B cell (primary cell): ENCODE measurements at regions not wholly inside any gene's neighbourhood (a gene's known extent, or its start where the extent isn't known, plus 50 kb on each side); places are given as distances from the start of the nearest gene placed in this dataset.

Source experiments
- ATAC-seq: fragments of 200-7000 bp; cut with Tn5 transposase; one replicate; pipeline ENCODE4 v1.10.0; 2021; ENCODE audit warnings: low read depth, mild to moderate bottlenecking, moderate number of reproducible peaks, moderate library complexity
- CTCF ChIA-PET: fragments of 350-600 bp; sonication (Branson Sonifier 250); formaldehyde crosslinking; loops from one replicate; lab custom pipeline; 2021; ENCODE audit warnings: antibody characterized with exemption, inconsistent platforms; lab: Charles Lee
- POLR2A ChIA-PET: fragments of 350-600 bp; sonication (Branson Sonifier 250); formaldehyde crosslinking; loops from one replicate; lab custom pipeline; 2021; ENCODE audit warnings: antibody characterized with exemption; lab: Charles Lee
- DNase-seq: peaks from one replicate; pipeline ENCODE4 v3.0.0; 2013
- H2AFZ ChIP-seq: 2 replicates; pipeline ENCODE4 v1.6.1; 2012; ENCODE audit warnings: mild to moderate bottlenecking, low read depth, low read length; ENCODE audit not compliant: insufficient read depth, poor library complexity, severe bottlenecking
- H3K27ac ChIP-seq, 2 donors: 1 replicate in 1 of 2; 2 replicates in 1 of 2; pipeline ENCODE4 v1.5.1; 2012 to 2013; ENCODE audit warnings: low read length in 2 of 2, mild to moderate bottlenecking in 2 of 2, moderate library complexity in 1 of 2
- H3K27me3 ChIP-seq, 4 experiments: fragments of 200-600 bp in 1 of 4; sonication (generic) in 1 of 4; replicated peaks in 1 of 4; 1 replicate in 2 of 4; 2 replicates in 2 of 4; pipeline versions ENCODE4 v1.6.1 to v1.7.0; 2013 to 2016; ENCODE audit warnings: low read length in 3 of 4, mild to moderate bottlenecking in 2 of 4, mixed read lengths in 1 of 4, moderate library complexity in 1 of 4; ENCODE audit not compliant: insufficient read depth in 4 of 4, control insufficient read depth in 3 of 4; ENCODE audit errors: control extremely low read depth in 1 of 4
- H3K36me3 ChIP-seq, 2 experiments: replicated peaks in 1 of 2; 1 replicate in 1 of 2; 2 replicates in 1 of 2; pipeline versions ENCODE4 v1.6.1 to v1.7.1; 2013; ENCODE audit warnings: low read length in 1 of 2; ENCODE audit not compliant: insufficient read depth in 2 of 2, control insufficient read depth in 1 of 2; ENCODE audit errors: control extremely low read depth in 1 of 2, extremely low read depth in 1 of 2
- H3K4me1 ChIP-seq, 2 donors: fragments of 200-600 bp in 1 of 2; sonication (generic) in 1 of 2; 1 replicate in 1 of 2; 2 replicates in 1 of 2; pipeline versions ENCODE4 v1.5.1 to v1.6.1; 2013 to 2017; ENCODE audit warnings: low read length in 2 of 2; ENCODE audit not compliant: control insufficient read depth in 2 of 2, insufficient read depth in 2 of 2
- H3K4me2 ChIP-seq: replicated peaks from 2 replicates; pipeline ENCODE3; 2012; ENCODE audit warnings: mild to moderate bottlenecking, low read depth, low read length; ENCODE audit not compliant: poor library complexity, severe bottlenecking
- H3K4me3 ChIP-seq, 5 experiments: fragments of 200-600 bp in 1 of 5; sonication (generic) in 1 of 5; 1 replicate in 3 of 5; 2 replicates in 2 of 5; pipeline versions ENCODE4 v1.5.1 to v1.7.0; 2011 to 2016; ENCODE audit warnings: low read length in 4 of 5, mild to moderate bottlenecking in 4 of 5, low read depth in 2 of 5, control low read depth in 1 of 5, moderate library complexity in 1 of 5; ENCODE audit not compliant: insufficient read depth in 1 of 5; ENCODE audit errors: control extremely low read depth in 1 of 5, extremely low read depth in 1 of 5
- H3K79me2 ChIP-seq: fragments of 200-600 bp; sonication (generic); one replicate; pipeline ENCODE4 v1.6.0; 2016; ENCODE audit warnings: low read length; ENCODE audit not compliant: control insufficient read depth, insufficient read depth
- H3K9ac ChIP-seq: fragments of 200-600 bp; sonication (generic); 2 replicates; pipeline ENCODE4 v1.6.1; 2017; ENCODE audit warnings: mild to moderate bottlenecking, low read length, moderate library complexity
- H3K9me3 ChIP-seq, 3 donors: one replicate each; pipeline versions ENCODE4 v1.6.1 to v1.7.1; 2013; ENCODE audit warnings: low read length in 2 of 3; ENCODE audit not compliant: control insufficient read depth in 2 of 3, insufficient read depth in 1 of 3; ENCODE audit errors: control extremely low read depth in 1 of 3
- H4K20me1 ChIP-seq: 2 replicates; pipeline ENCODE4 v1.6.0; 2012; ENCODE audit warnings: mild to moderate bottlenecking, low read length; ENCODE audit not compliant: insufficient read depth, control insufficient read depth, poor library complexity, severe bottlenecking
- H3K27ac Mint-ChIP-seq: one replicate; pipeline ENCODE4 v1.8.0; 2021; ENCODE audit warnings: mixed read lengths
- H3K27me3 Mint-ChIP-seq: one replicate; pipeline ENCODE4 v1.8.0; 2021; ENCODE audit warnings: mixed read lengths
- H3K4me1 Mint-ChIP-seq: one replicate; pipeline ENCODE4 v1.8.0; 2021; ENCODE audit warnings: mixed read lengths
- H3K4me3 Mint-ChIP-seq: one replicate; pipeline ENCODE4 v1.8.0; 2021; ENCODE audit warnings: mixed read lengths
- H3K9me3 Mint-ChIP-seq: one replicate; pipeline ENCODE4 v1.8.0; 2022; ENCODE audit warnings: mixed read lengths; ENCODE audit not compliant: insufficient read depth
- CTCF ChIP-seq: fragments of 200-600 bp; IDR thresholded peaks from one replicate; pipeline ENCODE4 v1.8.0; 2022; ENCODE audit warnings: antibody characterized with exemption, mild to moderate bottlenecking
- EZH2 ChIP-seq: IDR thresholded peaks from 2 replicates; pipeline ENCODE4 v1.6.1; 2012; ENCODE audit warnings: borderline replicate concordance, low read depth, mild to moderate bottlenecking, moderate library complexity, low read length; ENCODE audit not compliant: insufficient read depth, poor library complexity, severe bottlenecking
- WGBS: methylation state at CpG from one replicate; pipeline ENCODE4 v1.1.5; 2013; ENCODE audit warnings: missing lambda C conversion rate; ENCODE audit not compliant: insufficient coverage; 5-methylcytosine and 5-hydroxymethylcytosine counted together
- intact Hi-C: fragments of 100-400 bp; cut with micrococcal nuclease; formaldehyde crosslinking; loops from one replicate; pipeline ENCODE4 v1.10.0; 2022

GRCh38 chr16:87033541-87034300 is 283.5 kb downstream of the C16orf95 start:
- no peaks in the 10 kb centered on the region for H3K27me3 ChIP-seq
- POLR2A ChIA-PET = no interaction called here
- Mint-ChIP-seq H3K27me3 (no peaks in the 10 kb centered on the region), H3K9me3 (no peaks in the 10 kb centered on the region), H3K4me1 (no peaks in the 10 kb centered on the region), H3K27ac (no peak overlapping the region), H3K4me3 (no peak overlapping the region)
- no peak overlapping the region for H2AFZ ChIP-seq
- WGBS = 91% methylated on average over 15 of the region's 18 CpGs
- H3K4me1 ChIP-seq = no peaks in the 10 kb centered on the region
- no peak overlapping the region for H3K4me3 ChIP-seq
- H3K27ac ChIP-seq = no peak overlapping the region
- H3K9me3 ChIP-seq = peaks cover 0 to 18% (median 0%) of the 10 kb centered on the region in 3 donors
- DNase-seq = no peak
- CTCF ChIA-PET = no interaction called here
- no peaks in the 10 kb centered on the region for H3K36me3 ChIP-seq
- ATAC-seq = no peak
- no peak overlapping the region for H3K9ac ChIP-seq
- intact Hi-C loops = no loop called here
- TF ChIP-seq CTCF (no peak), EZH2 (no peak)
- H4K20me1 ChIP-seq = no peaks in the 10 kb centered on the region
- H3K4me2 ChIP-seq = no peak overlapping the region
- no peaks in the 10 kb centered on the region for H3K79me2 ChIP-seq

GRCh38 chr16:87034317-87034716 is 282.9 kb downstream of the C16orf95 start:
- no peaks in the 10 kb centered on the region for H3K27me3 ChIP-seq
- Mint-ChIP-seq H3K27me3 (no peaks in the 10 kb centered on the region), H3K9me3 (no peaks in the 10 kb centered on the region), H3K27ac (no peak overlapping the region), H3K4me1 (no peaks in the 10 kb centered on the region), H3K4me3 (no peak overlapping the region)
- no peaks in the 10 kb centered on the region for H3K79me2 ChIP-seq
- H2AFZ ChIP-seq = no peak overlapping the region
- no peak overlapping the region for H3K4me2 ChIP-seq
- no peak overlapping the region for H3K9ac ChIP-seq
- intact Hi-C loops = no loop called here
- DNase-seq (no peak), ATAC-seq (no peak)
- no peak overlapping the region for H3K4me3 ChIP-seq
- no peaks in the 10 kb centered on the region for H3K36me3 ChIP-seq
- ChIA-PET CTCF (no interaction called here), POLR2A (no interaction called here)
- no peaks in the 10 kb centered on the region for H4K20me1 ChIP-seq
- H3K27ac ChIP-seq = no peak overlapping the region
- WGBS = 83% methylated on average over 2 of the region's 4 CpGs
- H3K4me1 ChIP-seq = no peaks in the 10 kb centered on the region
- TF ChIP-seq EZH2 = no peak
- TF ChIP-seq CTCF = no peak
- H3K9me3 ChIP-seq = peaks cover 0 to 13% (median 0%) of the 10 kb centered on the region in 3 donors
